ENCODE measurements at regions not wholly inside any gene's neighbourhood (a gene's known extent, or its start where the extent isn't known, plus 50 kb on each side); places are given as distances from the start of the nearest gene placed in this dataset.

GRCh38 chr1:29943034-29943433, 706.7 kb downstream of the PTPRU start:
- Mint-ChIP-seq H3K27ac (no peak overlapping the region), H3K27me3 (ENCODE audit: insufficient read depth) (peaks cover 2% of the 10 kb centered on the region; the same call in 1 of the 2 replicates), H3K4me3 (no peak overlapping the region), H3K9me3 (peaks cover 35% of the 10 kb centered on the region), H3K4me1 (ENCODE audit: low read depth) (no peaks in the 10 kb centered on the region), H3K36me3 (ENCODE audit: low read depth) (no peaks in the 10 kb centered on the region; the same call in 1 of the 2 replicates)
- DNase-seq = no peak
- no peak for TF ChIP-seq CTCF (IDR thresholded peaks at IDR 0.05)

- Mint-ChIP-seq H3K27ac (no peak overlapping the region), H3K36me3 (ENCODE audit: low read depth) (no peaks in the 10 kb centered on the region; the same call in 1 of the 2 replicates)
Observed at GRCh38 chr1:29939079-29939478, 702.8 kb downstream of the PTPRU start.

GRCh38 chr1:29937356-29937755, 701.0 kb downstream of the PTPRU start:
- H3K27ac Mint-ChIP-seq = no peak overlapping the region
- H3K27me3 Mint-ChIP-seq (ENCODE audit: insufficient read depth) = no peaks in the 10 kb centered on the region; the same call in 1 of the 2 replicates
- no peaks in the 10 kb centered on the region; the same call in 1 of the 2 replicates for H3K36me3 Mint-ChIP-seq (ENCODE audit: low read depth)
- H3K9me3 Mint-ChIP-seq = peaks cover 20% of the 10 kb centered on the region
- H3K4me1 Mint-ChIP-seq (ENCODE audit: low read depth) = no peaks in the 10 kb centered on the region
- no peak for DNase-seq
- TF ChIP-seq CTCF (IDR thresholded peaks at IDR 0.05) = no peak
- no peak overlapping the region for H3K4me3 Mint-ChIP-seq

More at GRCh38 chr1:29939079-29939478, 702.8 kb downstream of the PTPRU start:
- DNase-seq = no peak
- H3K9me3 Mint-ChIP-seq = peaks cover 30% of the 10 kb centered on the region
- H3K4me1 Mint-ChIP-seq (ENCODE audit: low read depth) = no peaks in the 10 kb centered on the region
- H3K27me3 Mint-ChIP-seq (ENCODE audit: insufficient read depth) = no peaks in the 10 kb centered on the region; the same call in 1 of the 2 replicates
- no peak overlapping the region for H3K4me3 Mint-ChIP-seq
- TF ChIP-seq CTCF (IDR thresholded peaks at IDR 0.05) = no peak

DNA sequence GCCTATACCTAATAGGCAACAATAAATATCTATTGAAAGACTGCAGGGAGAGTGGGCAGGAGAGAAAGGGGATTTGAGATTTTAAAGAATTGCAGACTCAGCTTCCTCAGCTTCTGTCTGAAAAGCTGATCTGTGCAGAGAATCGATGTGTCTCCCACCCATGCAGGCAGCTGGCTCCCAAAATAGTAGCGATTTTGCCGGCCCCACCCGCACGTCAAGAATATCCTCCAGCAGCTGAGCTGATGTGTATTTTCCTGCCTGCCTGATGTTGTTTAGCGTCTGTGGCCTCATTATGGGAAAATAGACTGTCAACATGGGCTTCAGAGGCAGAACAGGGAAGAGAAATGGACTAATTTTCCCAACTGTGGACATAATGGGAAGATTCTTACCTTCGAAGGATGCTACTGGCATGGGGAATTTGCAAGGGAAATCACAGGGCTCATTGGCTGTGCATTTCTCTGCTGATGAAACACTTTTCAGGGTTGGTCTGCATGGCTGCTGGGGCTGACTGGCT, 699.8 kb downstream of the PTPRU start:
- no peak for TF ChIP-seq CTCF (IDR thresholded peaks at IDR 0.05)
- Mint-ChIP-seq H3K4me1 (ENCODE audit: low read depth) (no peaks in the 10 kb centered on the region), H3K36me3 (ENCODE audit: low read depth) (no peaks in the 10 kb centered on the region; the same call in 1 of the 2 replicates), H3K27ac (no peak overlapping the region), H3K9me3 (peaks cover 27% of the 10 kb centered on the region), H3K27me3 (ENCODE audit: insufficient read depth) (peaks cover 2% of the 10 kb centered on the region; the same call in 1 of the 2 replicates), H3K4me3 (no peak overlapping the region)
- no peak for DNase-seq

DNA sequence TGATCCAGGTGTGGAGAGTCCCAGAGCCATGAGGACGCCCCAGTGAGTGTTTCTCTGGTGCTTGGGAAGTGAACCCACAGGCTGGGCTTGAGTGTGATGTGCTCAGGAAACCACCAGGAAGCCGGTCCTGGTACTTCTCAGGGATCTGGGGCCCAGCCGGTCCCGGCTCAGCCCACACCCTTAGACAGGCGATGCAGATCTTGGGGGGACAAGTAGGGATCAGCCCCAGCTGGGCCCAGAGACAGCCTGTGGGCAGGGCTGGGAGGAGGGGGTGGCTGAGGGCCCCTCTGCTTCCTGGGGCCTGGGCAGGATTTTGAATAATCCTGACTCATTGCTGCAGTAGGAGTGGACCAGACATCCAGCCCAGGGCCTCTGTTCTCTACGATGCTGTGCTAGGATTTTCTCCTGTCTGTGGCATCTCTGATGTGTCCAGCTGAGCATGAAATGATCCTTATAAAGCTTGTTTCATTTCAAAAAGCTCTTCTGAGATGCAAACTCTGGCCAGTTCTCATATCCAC, 698.0 kb downstream of the PTPRU start:
- Mint-ChIP-seq H3K4me1 (ENCODE audit: low read depth) (no peaks in the 10 kb centered on the region), H3K9me3 (peaks cover 22% of the 10 kb centered on the region), H3K27me3 (ENCODE audit: insufficient read depth) (peaks cover 2% of the 10 kb centered on the region; the same call in 1 of the 2 replicates), H3K4me3 (no peak overlapping the region), H3K27ac (no peak overlapping the region), H3K36me3 (ENCODE audit: low read depth) (no peaks in the 10 kb centered on the region)
- TF ChIP-seq CTCF (IDR thresholded peaks at IDR 0.05) = no peak
- DNase-seq = no peak

All from HFFc6 (cell line).